ENCODE measurements at regions not wholly inside any gene's neighbourhood (a gene's known extent, or its start where the extent isn't known, plus 50 kb on each side); places are given as distances from the start of the nearest gene placed in this dataset.
"Not testable (repeated sequence)": the region's sequence is repeated elsewhere in the genome, so short reads cannot be mapped to it uniquely, and the experiment has no call there.

DNA sequence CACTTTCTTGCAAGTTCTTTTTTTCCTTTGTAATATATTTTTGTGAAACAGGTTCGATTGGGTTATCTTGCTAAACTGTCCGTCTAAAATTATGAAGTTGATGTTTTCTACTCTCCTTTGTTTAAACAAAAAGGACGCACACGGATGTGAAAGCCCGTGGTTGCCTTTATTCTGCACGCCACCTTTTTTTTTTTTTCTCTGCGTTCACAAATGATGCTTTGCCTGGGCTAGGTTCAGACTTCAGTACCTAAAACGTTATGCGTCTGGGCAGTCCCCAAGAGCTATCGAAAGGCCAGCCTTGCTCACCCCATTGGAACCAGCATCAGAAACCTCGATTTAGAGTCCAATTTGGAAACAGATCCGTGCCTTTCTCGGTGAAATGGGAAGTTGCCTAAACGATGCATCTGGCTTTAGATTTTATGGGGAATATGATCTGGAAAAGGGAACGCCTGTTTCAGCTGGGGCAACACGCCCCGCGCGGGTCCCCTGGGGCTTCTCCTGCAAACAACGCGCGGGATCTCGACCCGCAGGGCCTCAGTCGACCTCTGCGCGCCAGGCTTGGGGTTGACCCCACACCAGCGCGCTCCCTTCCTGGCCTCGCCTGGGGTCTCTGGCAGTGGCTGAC lies 113.9 kb downstream of the KCNRG start:
- no peak for DNase-seq (ENCODE audit: insufficient read length, low spot score)
- FAIRE-seq: peak; percentile 72

DNA sequence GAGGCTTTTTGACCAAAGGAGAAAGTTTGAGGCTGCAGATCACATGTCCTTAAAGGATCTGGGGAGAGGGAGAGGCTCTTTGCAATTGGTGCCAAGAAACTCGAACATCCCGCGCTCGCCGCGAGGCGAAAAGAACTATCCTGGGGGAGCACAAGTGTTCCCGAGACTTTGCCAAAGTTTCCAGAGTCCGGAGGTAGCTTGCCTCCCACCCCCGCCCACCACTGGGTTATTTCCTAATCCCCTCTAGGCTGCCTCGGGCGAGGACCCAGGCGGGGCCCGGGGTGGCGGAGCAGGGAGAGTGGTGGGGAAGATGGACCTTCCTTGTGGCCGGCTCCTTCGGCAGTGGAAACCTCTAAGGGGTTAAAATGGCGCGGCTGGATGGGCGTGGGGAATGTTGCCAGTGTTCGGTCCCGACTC lies 114.5 kb downstream of the KCNRG start:
- DNase-seq (ENCODE audit: insufficient read length, low spot score): no peak
- FAIRE-seq: no peak

DNA sequence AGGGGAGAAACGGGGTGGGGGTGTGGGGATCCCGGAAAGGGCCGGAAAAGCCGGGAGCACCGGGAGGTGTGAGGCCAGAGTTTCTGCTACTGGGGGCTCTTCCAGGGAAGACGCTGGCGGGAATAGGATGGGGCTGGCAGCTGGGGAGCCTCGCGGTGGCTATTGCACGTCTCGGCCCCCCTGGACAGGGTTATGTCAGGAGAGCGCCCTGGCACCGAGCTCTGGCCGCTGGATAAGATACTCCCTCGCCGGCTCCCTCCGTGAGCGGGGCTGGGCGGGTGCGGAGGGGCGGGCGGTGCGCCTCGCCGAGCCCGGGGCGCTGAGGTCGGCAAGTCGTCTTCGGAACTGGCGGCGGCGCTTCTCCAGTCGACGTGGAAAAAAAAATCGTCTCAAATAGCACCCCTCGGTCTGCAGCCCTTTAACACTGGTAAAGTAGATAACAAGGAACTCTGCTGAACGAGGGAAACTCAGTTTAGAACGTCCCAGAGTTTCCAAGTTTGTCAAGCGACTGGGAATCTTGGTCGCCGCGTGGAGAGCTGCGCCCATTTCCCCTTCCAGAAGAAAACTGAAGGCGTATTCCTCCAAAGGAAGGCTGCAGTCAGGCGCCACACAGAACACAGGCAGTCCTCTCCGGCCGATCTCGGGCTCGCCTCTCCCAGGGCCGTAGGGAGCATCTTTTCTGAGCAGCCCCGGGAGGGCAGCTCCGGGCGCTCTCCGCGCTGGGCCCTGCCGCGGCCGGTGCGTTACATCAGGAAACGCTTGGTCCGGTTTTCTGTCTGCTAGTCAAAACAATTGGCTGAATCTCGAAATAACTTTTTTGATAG lies 115.1 kb downstream of the KCNRG start:
- FAIRE-seq (no peak), DNase-seq (ENCODE audit: insufficient read length, low spot score) (no peak)

DNA sequence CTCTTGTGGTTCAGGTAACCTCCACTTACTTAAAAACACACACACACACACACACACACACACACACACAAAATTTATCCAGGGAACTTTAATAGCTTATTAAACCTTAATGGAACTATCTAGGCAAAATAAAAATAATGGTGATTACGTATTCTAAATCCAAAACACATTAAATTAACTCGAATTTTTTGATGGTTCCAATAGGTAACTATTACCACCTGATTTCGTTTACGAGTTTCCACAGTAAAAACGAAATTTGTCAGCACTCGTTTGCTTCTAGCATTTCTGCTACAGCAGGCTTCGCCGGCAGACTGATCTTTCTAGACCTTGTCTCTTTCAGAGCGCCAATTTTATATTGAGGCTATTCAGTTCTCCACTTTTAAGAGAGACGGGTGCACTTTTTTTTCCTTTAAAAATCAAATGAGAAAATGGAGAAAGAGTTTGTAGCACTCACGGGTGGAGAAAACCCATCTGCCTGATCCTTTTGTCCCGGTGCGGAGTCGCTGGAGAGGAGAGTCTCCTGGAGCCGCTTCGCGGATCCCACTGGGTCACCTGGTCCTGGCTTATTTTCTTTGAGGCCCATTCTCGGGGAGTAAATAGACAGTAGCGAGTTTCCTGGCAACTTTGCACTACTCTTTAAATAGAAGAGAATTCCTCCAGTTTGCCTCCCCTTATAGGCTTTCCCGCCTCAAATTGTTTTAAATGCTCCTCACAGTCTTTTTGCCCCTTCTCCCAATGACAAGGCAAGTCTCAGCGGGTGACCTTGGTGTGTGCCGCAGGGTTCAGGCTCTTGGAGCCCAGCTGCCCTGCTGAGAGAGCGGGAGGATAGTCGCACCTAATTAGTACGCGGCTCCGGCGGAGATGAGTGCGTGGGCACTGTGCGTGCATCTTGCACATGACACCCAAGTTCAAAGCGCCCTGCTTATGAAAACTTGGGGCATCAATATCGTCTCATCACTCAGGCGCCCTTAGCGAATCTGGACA lies 117.0 kb downstream of the KCNRG start:
- peak; percentile 47 for FAIRE-seq
- DNase-seq (ENCODE audit: insufficient read length, low spot score): no peak

DNA sequence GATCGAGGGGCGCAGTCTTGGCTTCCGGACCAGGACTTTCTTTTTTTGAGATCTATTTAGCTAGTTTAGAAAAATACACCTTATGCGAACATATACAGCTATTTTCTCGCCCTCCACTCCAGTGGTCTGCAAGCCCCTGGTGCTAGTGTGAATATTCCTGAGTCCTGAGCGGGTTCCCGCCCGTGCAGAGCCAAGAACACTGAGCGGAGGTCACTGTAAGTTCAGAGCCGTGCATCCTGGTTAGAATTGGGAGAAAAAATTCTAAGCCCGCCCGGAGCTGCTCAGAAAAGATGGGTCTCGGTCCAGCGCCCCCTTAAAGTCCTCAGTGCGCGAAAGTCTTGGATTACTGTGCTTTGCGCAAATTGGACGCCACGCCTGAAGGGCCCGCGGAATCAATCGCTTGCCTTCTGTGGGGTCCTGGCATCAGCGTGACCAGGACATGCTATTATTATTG lies 117.7 kb downstream of the KCNRG start:
- FAIRE-seq: no peak
- DNase-seq (ENCODE audit: insufficient read length, low spot score): no peak

DNA sequence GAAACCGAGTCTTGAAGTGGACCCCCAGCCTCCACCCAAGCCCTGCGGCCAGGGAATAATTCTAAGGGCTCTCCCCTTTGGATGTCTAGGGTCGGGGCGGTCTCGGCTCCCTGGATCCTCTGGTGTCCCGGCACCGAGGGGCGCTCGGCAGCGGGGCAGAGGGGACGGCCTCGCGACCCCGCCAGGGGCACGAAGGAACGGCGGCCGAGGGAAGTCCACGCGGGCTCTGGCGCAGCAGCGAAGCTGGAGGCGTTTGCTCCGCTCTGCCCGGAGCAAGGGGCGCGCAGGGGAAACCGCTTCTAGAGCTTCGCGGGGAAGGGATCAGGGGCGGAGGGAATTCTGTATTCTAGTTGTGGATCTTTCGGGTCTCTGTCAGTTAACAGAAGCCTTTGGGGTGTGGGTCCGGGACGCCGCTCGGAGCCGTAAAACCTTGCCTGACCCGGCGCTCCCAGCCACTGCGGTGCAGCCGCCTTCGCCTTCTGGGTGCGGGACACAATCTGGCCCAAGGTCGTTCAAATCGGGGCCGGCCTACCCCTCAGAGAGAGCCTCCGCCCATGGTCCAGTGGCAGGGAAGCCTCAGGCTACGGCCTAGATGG lies 118.2 kb downstream of the KCNRG start:
- FAIRE-seq (no peak), DNase-seq (ENCODE audit: insufficient read length, low spot score) (no peak)

DNA sequence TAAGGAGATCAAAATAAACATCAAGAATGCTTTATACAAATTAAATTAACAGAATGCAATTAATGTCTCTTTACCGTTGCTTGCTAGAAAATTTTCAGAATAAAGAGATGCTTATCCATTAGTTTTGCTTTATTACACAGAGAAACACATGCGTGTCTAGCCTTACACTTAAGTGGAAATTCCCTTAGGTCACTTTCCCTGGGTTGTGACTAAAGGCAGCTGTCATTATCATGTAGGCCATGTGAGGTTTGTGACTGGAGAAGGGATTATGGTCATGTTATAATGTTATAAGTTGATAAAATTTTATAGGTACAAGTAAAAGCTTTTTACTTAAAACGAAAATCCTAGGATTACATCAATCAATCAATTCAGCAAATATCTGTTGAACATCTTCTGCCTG lies 121.0 kb downstream of the KCNRG start:
- DNase-seq (ENCODE audit: insufficient read length, low spot score) (no peak), FAIRE-seq (no peak)

DNA sequence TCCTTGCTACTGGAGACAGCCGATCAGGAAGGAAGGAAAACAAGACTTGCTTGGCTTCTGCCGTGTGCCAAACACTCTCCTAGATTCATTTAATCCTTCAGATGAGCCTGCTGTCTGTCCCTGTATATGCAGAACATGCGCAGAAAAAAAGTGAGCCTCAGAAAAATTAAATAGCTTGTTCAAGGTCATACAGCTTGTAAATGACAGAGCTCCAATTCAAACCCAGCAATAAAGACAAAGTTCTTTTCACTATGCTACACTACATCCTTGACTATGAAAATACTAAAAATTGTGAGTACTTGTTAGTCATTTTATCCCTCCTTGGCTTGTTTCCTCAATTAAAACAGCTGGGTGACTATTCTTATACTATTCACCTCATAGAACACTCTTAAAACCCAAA lies 121.4 kb downstream of the KCNRG start:
- FAIRE-seq (peak; percentile 44), DNase-seq (ENCODE audit: insufficient read length, low spot score) (no peak)

DNA sequence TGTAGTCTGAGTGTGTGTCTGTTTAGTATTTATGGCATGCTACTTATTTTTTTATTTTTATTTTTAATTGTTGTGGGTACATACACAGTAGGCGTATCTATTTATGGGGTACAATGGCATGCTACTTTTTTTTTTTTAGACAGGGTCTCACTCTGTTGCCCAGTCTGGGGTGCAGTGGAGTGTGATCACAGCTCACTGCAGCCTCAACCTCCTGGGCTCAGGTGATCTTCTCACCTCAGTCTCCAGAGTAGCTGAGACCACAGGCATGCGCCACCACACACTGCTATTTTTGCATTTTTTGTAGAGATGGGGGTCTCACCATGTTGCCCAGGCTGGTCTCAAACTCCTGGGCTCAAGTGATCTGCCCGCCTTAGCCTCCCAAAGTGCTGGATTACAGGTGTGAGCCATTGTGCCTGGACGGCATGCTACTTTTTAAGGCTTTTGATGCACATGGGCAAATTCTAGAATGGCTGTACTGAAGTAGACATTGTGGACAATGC lies 124.2 kb downstream of the KCNRG start:
- FAIRE-seq; DNase-seq (ENCODE audit: insufficient read length, low spot score): not testable (repeated sequence)

DNA sequence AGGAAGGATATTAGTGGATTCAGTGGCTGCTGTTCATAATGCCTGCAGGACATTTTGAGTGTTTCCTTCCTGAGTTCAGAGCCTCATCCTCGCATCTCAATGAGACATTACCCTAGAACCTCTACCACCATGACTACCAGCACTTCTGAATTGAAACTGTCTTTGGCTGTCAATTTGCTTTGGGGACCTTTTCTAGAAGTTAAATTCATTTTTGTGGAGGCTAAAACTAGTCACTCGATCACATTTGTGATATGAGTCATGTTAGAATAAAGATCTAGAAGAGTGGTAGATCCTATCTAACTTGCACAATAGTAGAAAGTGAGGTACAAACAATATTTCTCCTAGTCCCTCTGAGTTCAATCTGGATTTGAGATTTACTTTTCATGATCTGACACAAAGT lies 124.9 kb downstream of the KCNRG start:
- FAIRE-seq (no peak), DNase-seq (ENCODE audit: insufficient read length, low spot score) (no peak)

DNA sequence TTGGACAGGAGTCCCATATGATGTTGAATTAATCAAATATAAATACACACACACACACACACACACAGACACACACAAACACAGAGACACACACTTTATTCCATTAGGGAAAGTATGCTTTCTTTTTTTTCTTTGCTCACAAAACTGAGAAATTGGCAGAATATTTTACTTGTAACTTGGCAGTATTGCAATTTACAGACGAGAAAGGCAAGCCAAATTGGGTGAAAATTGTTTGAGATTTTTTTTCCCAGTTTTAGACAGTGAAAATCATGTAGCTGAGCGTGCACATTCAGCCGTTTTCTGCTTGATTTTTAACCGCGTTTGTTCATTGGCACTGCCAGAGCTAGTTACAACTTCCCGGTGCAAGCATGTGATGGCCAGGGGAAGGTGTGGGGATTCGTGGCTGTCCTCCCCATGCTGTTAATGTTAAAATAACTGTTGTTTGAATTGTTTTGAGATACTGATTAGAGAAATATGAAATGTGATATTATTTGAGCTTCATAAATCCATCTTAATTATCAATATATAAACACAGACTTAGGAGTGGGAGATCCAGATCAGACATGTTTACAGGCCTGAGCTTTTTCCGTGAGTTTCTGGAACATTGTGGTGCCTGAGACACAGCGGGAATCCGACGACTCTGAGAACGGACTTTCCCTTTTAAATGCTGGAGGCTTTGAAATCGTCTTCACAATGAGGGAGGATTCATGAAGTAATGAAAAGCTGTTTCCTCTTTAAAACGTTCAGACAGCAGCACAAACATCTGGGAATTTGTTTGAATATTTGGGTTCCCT lies 125.5 kb downstream of the KCNRG start:
- DNase-seq (ENCODE audit: insufficient read length, low spot score) (no peak), FAIRE-seq (no peak)

DNA sequence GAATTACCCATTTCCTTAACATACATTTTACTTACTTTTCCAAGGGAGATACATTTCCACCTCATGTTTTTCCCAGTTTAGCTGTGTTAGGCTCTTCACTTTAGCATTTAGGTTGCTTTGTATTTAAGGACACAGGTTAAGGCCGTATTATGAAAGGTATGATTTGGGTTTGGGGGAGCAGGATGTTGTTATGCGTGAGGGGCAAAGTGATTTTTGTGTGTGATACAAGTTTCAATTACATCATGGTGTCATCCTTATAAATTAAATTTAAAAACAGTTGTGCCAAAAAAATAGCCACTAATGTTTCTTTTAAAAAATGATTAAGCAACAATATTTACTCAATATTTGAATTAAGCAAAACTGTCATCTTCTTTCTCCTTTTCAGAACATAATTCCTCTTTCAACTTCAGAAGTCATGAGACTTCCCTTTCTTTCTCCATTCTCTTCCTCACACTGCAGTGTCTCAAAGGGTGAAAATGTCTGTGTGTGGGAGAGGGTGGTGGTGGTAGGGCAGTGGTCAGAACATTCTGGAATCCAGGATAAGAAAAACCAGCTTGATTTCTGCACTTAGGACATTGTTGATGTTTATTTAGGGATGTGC lies 126.2 kb downstream of the KCNRG start:
- FAIRE-seq: no peak
- no peak for DNase-seq (ENCODE audit: insufficient read length, low spot score)

DNA sequence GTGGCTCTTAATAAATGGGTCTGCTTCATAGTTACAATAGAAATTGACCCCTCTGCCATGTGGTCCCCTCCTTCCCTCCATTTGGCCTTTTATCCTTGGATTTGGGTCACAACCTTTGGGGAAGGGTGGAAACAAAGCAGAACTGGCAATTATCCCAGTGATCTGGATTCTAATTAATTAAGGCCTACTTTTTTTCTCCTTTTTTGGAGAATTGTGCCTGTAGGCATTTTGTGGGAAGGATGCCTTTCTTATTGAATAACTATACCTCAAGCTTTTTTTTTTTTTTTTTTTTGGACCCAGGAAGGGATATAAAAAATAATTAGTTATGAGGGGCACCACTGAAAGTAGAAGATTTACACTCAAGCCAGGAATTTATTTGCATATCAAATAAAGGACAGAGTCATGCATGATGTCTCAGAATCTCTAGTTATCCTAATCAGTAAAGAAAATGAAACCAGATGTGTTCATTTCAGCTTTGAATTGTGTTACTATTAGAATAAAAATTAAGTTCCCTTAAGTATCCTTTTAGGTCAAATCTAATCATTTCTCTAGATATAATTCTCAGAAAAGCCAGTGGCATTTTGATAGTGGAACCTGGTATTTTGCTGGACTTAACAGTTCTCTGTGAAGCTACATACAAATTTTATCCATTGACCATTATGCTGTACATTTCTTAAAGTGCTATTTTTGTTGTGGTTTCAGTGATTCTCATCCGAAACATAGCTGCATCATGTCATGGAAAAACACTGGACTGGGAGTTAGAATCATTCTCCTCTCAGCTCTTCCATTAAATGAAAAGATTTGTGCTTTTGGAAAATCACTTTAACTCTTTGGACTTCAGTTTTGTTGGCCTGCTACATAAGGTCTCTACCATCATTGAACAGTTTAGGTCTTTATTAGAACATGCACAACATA lies 129.3 kb downstream of the KCNRG start:
- DNase-seq (ENCODE audit: insufficient read length, low spot score) (no peak), FAIRE-seq (peak; percentile 39)

DNA sequence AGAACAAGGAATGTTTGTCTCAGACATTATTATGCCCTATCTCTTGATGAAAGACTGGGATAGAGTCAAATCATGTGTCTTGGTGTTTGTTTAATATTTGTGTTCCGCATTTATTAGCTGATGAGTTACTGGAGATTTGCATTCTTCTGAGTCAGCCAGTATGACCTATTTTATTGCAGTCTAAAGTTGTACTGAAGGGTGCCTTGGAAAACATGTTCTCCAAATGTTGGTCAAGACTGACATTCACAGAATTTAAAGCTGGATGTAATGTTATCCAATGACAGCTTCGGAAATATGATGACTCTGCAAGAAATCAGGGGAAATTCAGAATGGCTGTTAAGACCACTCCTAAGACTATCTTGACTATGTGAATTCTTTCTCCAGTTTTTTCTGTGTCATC lies 134.0 kb downstream of the KCNRG start:
- no peak for FAIRE-seq
- DNase-seq (ENCODE audit: insufficient read length, low spot score): no peak

DNA sequence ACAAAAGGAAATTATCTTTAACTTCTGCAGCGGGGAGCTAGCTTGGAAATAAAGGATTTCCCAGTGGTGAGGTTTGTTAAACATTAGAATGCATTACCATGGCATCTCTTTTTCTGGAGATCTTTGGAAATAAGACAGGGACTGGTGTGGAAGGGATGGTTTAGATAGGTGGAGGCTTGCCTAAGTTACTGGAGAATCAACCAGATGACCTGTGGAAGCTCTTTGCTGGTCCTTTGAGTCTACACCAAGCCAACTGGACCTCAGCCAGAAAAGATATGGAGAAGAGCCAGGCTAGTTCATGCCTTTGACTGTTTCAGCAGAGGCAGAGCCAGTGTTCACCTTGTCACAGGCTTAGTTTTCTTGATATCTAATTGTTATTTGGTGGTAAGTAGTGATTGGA lies 134.7 kb downstream of the KCNRG start:
- DNase-seq (ENCODE audit: insufficient read length, low spot score) (no peak), FAIRE-seq (no peak)

DNA sequence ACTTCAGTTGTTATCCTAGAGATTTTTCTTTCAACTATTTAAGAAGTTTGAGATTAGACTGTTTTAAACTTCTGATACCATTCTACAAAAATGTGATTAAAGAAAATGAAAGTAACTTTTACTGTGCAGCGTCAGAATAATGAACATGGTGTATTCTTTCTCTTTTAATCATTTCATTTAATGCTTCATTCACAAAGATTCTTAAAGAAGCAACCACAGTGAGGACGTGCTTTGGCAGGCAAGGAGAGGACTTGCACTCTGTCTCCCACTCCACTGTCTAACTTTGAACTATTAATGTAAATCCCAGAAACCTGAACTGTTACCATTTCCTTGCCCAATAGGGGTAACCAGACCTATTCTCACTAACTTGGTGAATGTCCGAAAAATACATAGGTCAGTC lies 137.0 kb downstream of the KCNRG start:
- no peak for DNase-seq (ENCODE audit: insufficient read length, low spot score)
- peak; percentile 35 for FAIRE-seq

DNA sequence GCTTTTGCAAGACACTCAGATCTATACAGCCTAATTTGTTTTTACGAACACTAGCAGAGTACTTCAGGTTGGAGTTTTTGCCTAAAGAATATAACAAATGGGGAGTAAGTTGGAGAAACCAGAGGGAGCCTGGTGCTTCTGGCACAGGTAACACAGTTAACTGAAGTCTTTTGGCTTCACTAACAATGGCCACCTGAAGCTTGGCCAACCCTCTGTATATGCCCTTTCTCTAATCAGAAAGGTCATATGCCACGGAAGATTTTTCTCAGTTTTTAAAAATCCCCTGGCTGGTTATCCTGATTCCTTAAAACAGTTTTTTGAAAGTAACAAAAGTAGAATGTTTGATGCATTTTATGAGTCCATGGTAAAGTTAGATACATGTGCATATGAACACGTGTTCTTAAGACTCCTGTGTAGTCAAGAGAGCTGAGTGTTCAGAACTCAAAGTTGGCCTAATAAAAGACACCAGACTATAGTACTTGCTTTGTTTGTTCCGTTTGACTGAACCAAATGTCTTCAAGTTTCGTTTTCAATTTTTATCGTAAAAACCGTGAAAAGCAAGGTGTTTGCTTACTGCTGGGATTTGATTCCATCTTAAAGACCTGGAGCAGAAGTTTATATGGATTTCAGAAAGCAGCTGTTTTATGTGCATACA lies 137.5 kb downstream of the KCNRG start:
- peak; percentile 92 for FAIRE-seq
- DNase-seq (ENCODE audit: insufficient read length, low spot score): no peak

DNA sequence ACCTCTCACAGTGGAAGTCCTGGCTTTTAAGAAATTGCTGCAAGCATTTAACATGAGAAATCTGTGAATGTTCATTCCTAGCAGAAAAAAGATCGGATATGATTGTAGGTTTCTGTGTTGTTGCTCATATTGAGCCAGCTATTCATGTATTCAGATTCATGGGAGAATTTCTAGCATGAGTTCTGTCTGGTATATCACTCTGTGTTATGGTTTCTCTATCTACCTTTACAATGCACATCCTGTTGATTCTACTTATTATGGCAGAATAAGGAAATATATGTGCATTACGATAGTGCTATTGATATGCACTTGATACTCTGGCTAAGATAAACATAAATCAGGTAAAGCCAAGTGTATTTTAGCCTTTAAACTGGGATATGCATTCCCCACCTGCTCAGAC lies 138.2 kb downstream of the KCNRG start:
- no peak for DNase-seq (ENCODE audit: insufficient read length, low spot score)
- FAIRE-seq: no peak
